ENCODE measurements at regions not wholly inside any gene's neighbourhood (a gene's known extent, or its start where the extent isn't known, plus 50 kb on each side); places are given as distances from the start of the nearest gene placed in this dataset.

- Mint-ChIP-seq H3K4me1 (peaks cover 10% of the 10 kb centered on the region), H3K27me3 (no peaks in the 10 kb centered on the region), H3K36me3 (no peaks in the 10 kb centered on the region), H3K9me3 (ENCODE audit: low read depth) (no peaks in the 10 kb centered on the region), H3K4me3 (no peak overlapping the region), H3K27ac (no peak overlapping the region)
- DNase-seq, result no peak
- no peak for ATAC-seq
- CTCF ChIA-PET, result no interaction called here
These were observed 346.6 kb downstream of the COG6 start for GRCh38 chr13:40002016-40002415.

- Mint-ChIP-seq H3K36me3 (no peaks in the 10 kb centered on the region), H3K4me3 (no peak overlapping the region), H3K27me3 (peaks cover 14% of the 10 kb centered on the region), H3K4me1 (no peaks in the 10 kb centered on the region), H3K27ac (no peak overlapping the region), H3K9me3 (ENCODE audit: low read depth) (peaks cover 3% of the 10 kb centered on the region)
- ATAC-seq (no peak), DNase-seq (no peak)
- CTCF ChIA-PET, result no interaction called here
These were observed 358.1 kb downstream of the COG6 start for GRCh38 chr13:40013554-40013953.

- H3K9me3 Mint-ChIP-seq (ENCODE audit: low read depth), result no peaks in the 10 kb centered on the region
- H3K27me3 Mint-ChIP-seq, result peaks cover 11% of the 10 kb centered on the region
- H3K4me1 Mint-ChIP-seq, result no peaks in the 10 kb centered on the region
- no peak for ATAC-seq
- H3K36me3 Mint-ChIP-seq, result peaks cover 1% of the 10 kb centered on the region
- H3K4me3 Mint-ChIP-seq, result no peak overlapping the region
- CTCF ChIA-PET, result no interaction called here
- no peak for DNase-seq
- no peak overlapping the region for H3K27ac Mint-ChIP-seq
These were observed 361.6 kb downstream of the COG6 start for GRCh38 chr13:40016953-40017660.

GRCh38 chr13:40017662-40018262 is 362.3 kb downstream of the COG6 start:
- Mint-ChIP-seq H3K9me3 (ENCODE audit: low read depth) (no peaks in the 10 kb centered on the region), H3K4me3 (no peak overlapping the region), H3K27me3 (peaks cover 11% of the 10 kb centered on the region), H3K4me1 (no peaks in the 10 kb centered on the region), H3K27ac (no peak overlapping the region), H3K36me3 (peaks cover 1% of the 10 kb centered on the region)
- ATAC-seq, result no peak
- no peak for DNase-seq
- CTCF ChIA-PET, result no interaction called here

- CTCF ChIA-PET, result interaction anchor here (1.0 kb wide), 1 partner anchor 81 kb away, joined by 5 read pairs; no protein-coding TSS in a partner anchor
These were observed 368.2 kb downstream of the COG6 start for GRCh38 chr13:40023595-40024203.

GRCh38 chr13:40024204-40024966 is 368.9 kb downstream of the COG6 start:
- CTCF ChIA-PET, result no interaction called here
- Mint-ChIP-seq H3K9me3 (ENCODE audit: low read depth) (peaks cover 5% of the 10 kb centered on the region), H3K27me3 (peaks cover 23% of the 10 kb centered on the region), H3K36me3 (peaks cover 6% of the 10 kb centered on the region), H3K4me1 (peaks cover 28% of the 10 kb centered on the region), H3K4me3 (no peak overlapping the region), H3K27ac (no peak overlapping the region)
- DNase-seq (no peak), ATAC-seq (no peak)

More at GRCh38 chr13:40023595-40024203, 368.2 kb downstream of the COG6 start:
- Mint-ChIP-seq H3K4me1 (peaks cover 28% of the 10 kb centered on the region), H3K27ac (no peak overlapping the region), H3K36me3 (peaks cover 3% of the 10 kb centered on the region), H3K27me3 (peaks cover 20% of the 10 kb centered on the region), H3K4me3 (no peak overlapping the region), H3K9me3 (ENCODE audit: low read depth) (peaks cover under 1% of the 10 kb centered on the region)
- DNase-seq (no peak), ATAC-seq (no peak)

- H3K27ac Mint-ChIP-seq, result no peak overlapping the region
- peaks cover 28% of the 10 kb centered on the region for H3K4me1 Mint-ChIP-seq
- ATAC-seq, result no peak
- H3K9me3 Mint-ChIP-seq (ENCODE audit: low read depth), result peaks cover 5% of the 10 kb centered on the region
- peaks cover 23% of the 10 kb centered on the region for H3K27me3 Mint-ChIP-seq
- H3K36me3 Mint-ChIP-seq, result peaks cover 9% of the 10 kb centered on the region
- no peak overlapping the region for H3K4me3 Mint-ChIP-seq
- DNase-seq, result no peak
- CTCF ChIA-PET, result interaction anchor here (0.7 kb wide), 1 partner anchor 43 kb away, joined by 5 read pairs; no protein-coding TSS in a partner anchor
These were observed 369.7 kb downstream of the COG6 start for GRCh38 chr13:40024967-40025714.

GRCh38 chr13:40026174-40026585 is 370.7 kb downstream of the COG6 start:
- Mint-ChIP-seq H3K36me3 (peaks cover 10% of the 10 kb centered on the region), H3K4me1 (peaks cover 28% of the 10 kb centered on the region)

GRCh38 chr13:40026741-40027140 is 371.3 kb downstream of the COG6 start:
- Mint-ChIP-seq H3K36me3 (peaks cover 10% of the 10 kb centered on the region), H3K9me3 (ENCODE audit: low read depth) (peaks cover 5% of the 10 kb centered on the region), H3K27me3 (peaks cover 23% of the 10 kb centered on the region), H3K4me1 (peaks cover 28% of the 10 kb centered on the region), H3K27ac (no peak overlapping the region), H3K4me3 (no peak overlapping the region)
- peak; percentile 47 for DNase-seq
- CTCF ChIA-PET, result no interaction called here
- ATAC-seq, result no peak

More at GRCh38 chr13:40026174-40026585, 370.7 kb downstream of the COG6 start:
- H3K4me3 Mint-ChIP-seq, result peak overlapping the region; percentile 0
- DNase-seq, result peak; percentile 86
- CTCF ChIA-PET, result no interaction called here
- peak; percentile 94 for ATAC-seq
- peaks cover 23% of the 10 kb centered on the region for H3K27me3 Mint-ChIP-seq
- peaks cover 5% of the 10 kb centered on the region for H3K9me3 Mint-ChIP-seq (ENCODE audit: low read depth)
- H3K27ac Mint-ChIP-seq, result no peak overlapping the region

- CTCF ChIA-PET, result no interaction called here
- ATAC-seq, result no peak
- H3K36me3 Mint-ChIP-seq, result peaks cover 10% of the 10 kb centered on the region
- no peak overlapping the region for H3K27ac Mint-ChIP-seq
- DNase-seq, result no peak
- peaks cover 28% of the 10 kb centered on the region for H3K4me1 Mint-ChIP-seq
- peaks cover 5% of the 10 kb centered on the region for H3K9me3 Mint-ChIP-seq (ENCODE audit: low read depth)
- peaks cover 23% of the 10 kb centered on the region for H3K27me3 Mint-ChIP-seq
- no peak overlapping the region for H3K4me3 Mint-ChIP-seq
These were observed 373.0 kb downstream of the COG6 start for GRCh38 chr13:40028446-40028845.

GRCh38 chr13:40031031-40031430 is 375.6 kb downstream of the COG6 start:
- Mint-ChIP-seq H3K36me3 (peaks cover 10% of the 10 kb centered on the region), H3K27ac (no peak overlapping the region), H3K4me3 (no peak overlapping the region), H3K4me1 (peaks cover 12% of the 10 kb centered on the region), H3K27me3 (peaks cover 7% of the 10 kb centered on the region), H3K9me3 (ENCODE audit: low read depth) (peaks cover 5% of the 10 kb centered on the region)
- ATAC-seq (no peak), DNase-seq (no peak)
- CTCF ChIA-PET, result no interaction called here

GRCh38 chr13:40039061-40039460 is 383.6 kb downstream of the COG6 start:
- Mint-ChIP-seq H3K9me3 (ENCODE audit: low read depth) (no peaks in the 10 kb centered on the region), H3K27ac (no peak overlapping the region), H3K4me1 (no peaks in the 10 kb centered on the region), H3K27me3 (peaks cover 30% of the 10 kb centered on the region), H3K36me3 (peaks cover 1% of the 10 kb centered on the region), H3K4me3 (no peak overlapping the region)
- ATAC-seq (no peak), DNase-seq (no peak)
- CTCF ChIA-PET, result no interaction called here

GRCh38 chr13:40042991-40043390 is 387.5 kb downstream of the COG6 start:
- no peaks in the 10 kb centered on the region for H3K4me1 Mint-ChIP-seq
- peaks cover 1% of the 10 kb centered on the region for H3K36me3 Mint-ChIP-seq
- no peak for ATAC-seq
- H3K4me3 Mint-ChIP-seq, result no peak overlapping the region
- no peaks in the 10 kb centered on the region for H3K9me3 Mint-ChIP-seq (ENCODE audit: low read depth)
- CTCF ChIA-PET, result interaction anchor here (1.4 kb wide), 1 partner anchor 26 kb away, joined by 3 read pairs; no protein-coding TSS in a partner anchor
- H3K27ac Mint-ChIP-seq, result no peak overlapping the region
- H3K27me3 Mint-ChIP-seq, result peaks cover 34% of the 10 kb centered on the region
- no peak for DNase-seq

Measured in activated CD8-positive, alpha-beta memory T cell treated with anti-CD3 and anti-CD28 coated beads, Interleukin-2, amount 10 ng/mL, durations not matched to agents 7 days and 5 days (primary cell).